ENCODE measurements at regions not wholly inside any gene's neighbourhood (a gene's known extent, or its start where the extent isn't known, plus 50 kb on each side); places are given as distances from the start of the nearest gene placed in this dataset.
A peak's percentile ranks its signal among the peaks of the same experiment; 100 is the strongest.

DNA sequence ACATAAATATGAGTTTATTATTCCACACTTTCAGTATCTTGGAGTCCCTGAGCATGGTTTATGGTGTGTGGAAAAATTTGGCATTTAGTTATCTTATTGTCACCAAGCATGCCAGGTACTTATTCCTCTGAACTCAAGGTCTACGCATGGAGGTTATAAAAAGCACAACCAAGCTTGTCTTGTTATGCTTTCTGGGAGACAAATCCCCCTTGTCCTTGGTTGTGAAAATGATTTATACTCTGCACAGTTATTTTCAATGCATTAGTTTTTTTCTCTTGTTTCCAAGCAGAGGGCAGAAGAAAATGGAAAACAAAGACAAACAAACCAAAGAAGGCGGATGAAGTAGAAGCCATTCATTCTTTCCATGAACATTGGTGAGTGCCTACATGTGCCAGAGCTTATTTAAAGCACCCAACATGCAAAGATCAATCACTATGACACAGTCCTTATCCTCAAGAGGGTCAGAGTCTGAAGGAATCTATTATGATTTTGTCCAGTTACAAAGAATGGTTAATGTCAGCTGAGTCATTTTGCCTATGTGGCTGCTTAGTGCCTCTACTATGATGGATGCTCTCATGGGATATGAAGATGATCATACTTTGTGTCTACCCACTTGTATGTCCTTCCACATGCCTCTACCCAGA lies 323.1 kb downstream of the TENT4A start:
- no peak for DNase-seq

- DNase-seq, result no peak
These were observed 325.8 kb downstream of the TENT4A start for GRCh38 chr5:7039074-7039473.

- no peak for DNase-seq
These were observed 326.9 kb downstream of the TENT4A start for GRCh38 chr5:7040111-7040510.

DNA sequence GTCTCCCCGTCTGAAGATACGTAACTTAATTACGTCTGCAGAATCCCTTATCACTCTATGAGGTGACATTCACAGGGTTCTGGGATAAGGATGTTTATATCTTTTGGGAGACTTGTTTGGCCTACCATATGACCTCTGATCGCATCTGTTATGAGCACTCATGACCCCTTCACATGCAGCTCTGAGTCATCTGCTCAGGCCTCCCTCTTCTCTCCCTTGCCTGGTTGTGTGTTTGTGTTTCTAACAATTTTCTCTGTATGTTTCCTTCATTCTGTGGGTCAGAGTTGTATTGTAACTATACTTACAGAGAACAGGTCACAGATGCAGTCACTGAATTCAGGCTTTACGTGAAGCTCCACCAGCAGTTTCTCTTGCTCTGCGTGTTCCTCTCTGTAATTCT lies 330.6 kb downstream of the TENT4A start:
- DNase-seq, result no peak

DNA sequence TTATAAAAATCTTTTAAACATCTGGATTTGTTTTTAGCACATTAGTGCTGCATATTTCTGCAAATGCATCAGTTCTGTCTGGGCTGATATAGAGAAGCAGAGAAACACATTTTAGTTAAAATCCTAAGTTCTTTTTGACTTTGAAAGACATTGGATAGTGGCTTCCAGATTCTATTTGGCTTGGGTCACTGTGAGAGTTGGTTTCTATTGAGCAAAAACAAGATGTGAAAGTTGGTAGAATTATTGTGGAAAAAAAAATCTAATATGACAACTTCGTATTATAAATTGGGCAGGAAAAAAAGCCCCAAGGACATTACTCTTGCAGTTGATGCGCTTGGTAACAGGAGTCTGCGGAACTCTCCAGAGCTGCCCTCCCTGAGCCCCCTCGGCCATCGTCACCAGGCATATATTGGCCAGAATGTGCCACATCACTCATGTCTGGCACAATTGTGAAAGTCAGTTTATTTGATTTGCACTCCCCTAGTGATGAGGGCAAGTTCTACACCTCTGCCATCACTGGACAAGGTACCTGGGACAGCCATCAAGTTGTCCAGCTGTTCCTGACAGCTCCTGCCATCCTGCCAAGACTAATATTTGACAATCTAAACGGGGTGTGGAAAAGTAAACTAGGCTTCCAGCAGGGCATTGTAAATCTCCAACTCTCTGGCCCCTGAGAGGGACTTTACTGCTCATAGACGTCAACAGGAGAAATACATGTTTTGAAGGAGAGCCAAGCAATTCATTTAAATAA lies 334.5 kb downstream of the TENT4A start:
- peak; percentile 25 for DNase-seq

DNA sequence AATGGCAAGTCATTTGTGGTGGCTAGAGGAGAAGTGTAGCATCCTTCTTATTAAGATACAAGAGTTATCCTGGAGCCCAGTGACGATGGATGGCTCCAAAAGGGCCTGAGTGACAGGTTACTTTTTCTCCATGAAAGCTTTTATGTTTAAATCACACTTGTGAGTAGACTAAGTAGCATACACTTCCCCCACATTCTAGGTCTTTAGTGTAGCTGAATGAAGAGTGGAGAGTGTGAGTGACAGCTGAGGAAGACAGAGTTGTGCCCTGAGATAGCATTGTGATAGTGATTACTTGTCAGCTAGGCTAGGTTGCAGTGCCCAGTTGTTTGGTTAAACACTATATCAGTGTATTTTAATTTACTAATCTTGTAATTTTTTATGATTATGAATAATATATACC lies 337.8 kb downstream of the TENT4A start:
- DNase-seq, result no peak

DNA sequence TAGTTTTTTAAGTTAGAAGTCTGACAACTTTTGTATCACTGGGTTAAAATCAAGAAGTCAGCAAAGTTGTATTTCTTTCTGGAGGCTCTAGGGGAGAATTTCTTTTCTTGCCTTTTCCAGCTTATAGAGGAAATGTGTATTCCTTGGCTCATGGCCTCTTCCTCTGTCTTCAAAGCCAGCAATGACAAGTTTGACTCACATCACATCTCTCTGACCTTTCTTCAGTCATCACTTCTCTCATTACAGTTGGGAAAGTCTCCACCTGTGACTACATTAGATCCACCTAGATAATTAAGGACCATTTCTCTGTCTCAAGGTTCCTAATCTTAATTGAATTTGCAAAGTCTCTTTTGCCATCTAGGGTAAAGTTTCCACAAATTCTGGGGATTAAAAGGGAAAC lies 339.9 kb downstream of the TENT4A start:
- DNase-seq, result no peak

GRCh38 chr5:7053528-7054209 lies 340.4 kb downstream of the TENT4A start:
- no peak for DNase-seq

- no peak for DNase-seq
These were observed 329.3 kb upstream of the ADCY2 start for GRCh38 chr5:7066471-7067235.

- DNase-seq, result no peak
These were observed 327.8 kb upstream of the ADCY2 start for GRCh38 chr5:7068156-7068555.

GRCh38 chr5:7068899-7069298 lies 327.0 kb upstream of the ADCY2 start:
- no peak for DNase-seq

GRCh38 chr5:7072188-7072587 lies 323.8 kb upstream of the ADCY2 start:
- no peak for DNase-seq

- no peak for DNase-seq
These were observed 322.3 kb upstream of the ADCY2 start for GRCh38 chr5:7073666-7074065.

DNA sequence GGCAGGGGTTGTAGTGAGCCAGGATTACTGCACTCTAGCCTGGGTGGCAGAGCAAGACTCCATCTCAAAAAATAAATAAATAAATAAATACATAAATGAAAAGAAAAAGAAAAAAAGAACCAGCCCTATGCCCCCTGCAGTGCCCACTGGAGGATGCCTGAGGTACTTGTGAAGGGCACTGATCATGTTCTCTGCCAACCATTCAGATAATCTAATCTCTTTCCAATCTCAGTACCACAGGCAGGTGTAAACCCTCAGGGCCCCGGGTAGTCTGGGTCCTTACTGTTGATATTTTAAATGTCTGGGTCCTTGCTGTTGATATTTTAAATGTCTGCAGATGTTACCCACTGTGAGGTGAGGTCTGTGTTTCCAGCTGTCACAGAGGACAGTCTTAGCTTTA lies 321.8 kb upstream of the ADCY2 start:
- no peak for DNase-seq

DNA sequence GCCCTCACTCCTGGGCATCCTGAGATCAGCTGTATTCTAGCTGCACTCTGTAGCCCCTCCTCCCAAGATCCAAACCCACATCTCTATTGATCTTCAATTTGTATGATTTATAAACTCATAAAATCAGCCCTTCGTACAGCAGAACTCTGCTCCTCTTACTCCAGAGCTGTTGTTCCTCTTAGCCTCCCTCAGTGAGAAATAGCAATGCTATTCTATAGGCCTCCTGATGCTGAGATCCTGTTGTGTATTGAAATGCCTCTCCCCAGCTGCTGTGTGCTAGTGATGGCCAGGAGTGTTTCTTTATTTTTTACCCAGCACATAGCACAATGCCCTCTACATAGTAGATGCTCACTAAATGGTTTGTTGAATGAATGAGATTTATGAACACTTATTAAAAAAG lies 320.5 kb upstream of the ADCY2 start:
- DNase-seq, result no peak

- DNase-seq, result no peak
These were observed 317.8 kb upstream of the ADCY2 start for GRCh38 chr5:7078101-7078500.

DNA sequence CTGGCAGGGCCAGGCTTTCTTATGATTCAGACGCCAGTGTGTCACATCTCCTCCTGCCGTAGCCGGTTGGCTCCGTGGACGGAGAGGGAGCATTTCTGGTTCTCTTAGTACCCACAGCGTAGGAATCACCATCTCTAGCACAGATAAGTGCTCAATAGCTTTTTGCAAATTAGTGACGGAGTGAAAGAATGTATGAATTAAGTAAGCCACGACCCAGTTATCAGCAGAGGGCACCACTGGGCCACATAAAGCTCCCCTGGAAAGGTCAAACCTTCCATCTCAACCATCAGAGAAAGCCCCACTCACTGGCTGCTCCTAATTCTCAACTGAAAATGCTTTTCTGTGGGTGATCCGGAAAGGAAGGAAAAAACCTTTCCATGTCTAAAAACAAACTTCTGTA lies 317.0 kb upstream of the ADCY2 start:
- peak; percentile 48 for DNase-seq

- DNase-seq, result no peak
These were observed 315.4 kb upstream of the ADCY2 start for GRCh38 chr5:7080501-7080900.

GRCh38 chr5:7087719-7088297 lies 308.1 kb upstream of the ADCY2 start:
- DNase-seq, result no peak

GRCh38 chr5:7088849-7089248 lies 307.1 kb upstream of the ADCY2 start:
- DNase-seq, result no peak

DNA sequence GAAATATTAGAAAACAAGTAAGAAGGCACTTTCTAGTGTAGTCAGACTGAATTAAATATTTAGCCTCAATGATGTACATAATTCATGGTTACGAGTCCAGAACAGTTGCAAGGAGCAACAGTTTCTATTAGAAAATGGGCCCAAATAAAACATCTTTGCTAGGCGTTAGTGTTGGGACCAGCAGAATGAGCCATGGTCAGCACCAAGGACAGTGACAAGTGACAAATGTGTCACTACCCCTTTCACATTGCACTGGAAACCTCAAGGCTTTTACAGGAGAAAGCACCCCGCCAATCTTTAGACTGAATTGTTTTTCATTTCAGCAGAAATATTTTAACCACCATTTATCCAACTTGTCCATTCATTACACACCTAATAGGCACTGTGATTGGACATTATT lies 301.3 kb upstream of the ADCY2 start:
- DNase-seq, result peak; percentile 78

GRCh38 chr5:7096294-7096693 lies 299.6 kb upstream of the ADCY2 start:
- no peak for DNase-seq

GRCh38 chr5:7105358-7105757 lies 290.6 kb upstream of the ADCY2 start:
- DNase-seq, result no peak
